H1 (cell line): ENCODE measurements at regions not wholly inside any gene's neighbourhood (a gene's known extent, or its start where the extent isn't known, plus 50 kb on each side); places are given as distances from the start of the nearest gene placed in this dataset.

Experiments used
- ATF2 ChIP-seq: IDR thresholded peaks from 2 replicates; pipeline ENCODE4 v1.6.1; 2012; ENCODE audit warnings: low read length, inconsistent platforms
- CHD2 ChIP-seq: IDR thresholded peaks from 2 replicates; pipeline ENCODE4 v1.6.1; 2012; ENCODE audit warnings: low read length, improper control_type of control experiment
- CTBP2 ChIP-seq: IDR thresholded peaks from 2 replicates; pipeline ENCODE4 v1.7.0; 2011; ENCODE audit warnings: borderline replicate concordance, mild to moderate bottlenecking, moderate library complexity, mixed read lengths, low read length; ENCODE audit not compliant: insufficient read depth, insufficient read length
- SAP30 ChIP-seq: fragments of 300-600 bp; sonication (generic); IDR thresholded peaks from 2 replicates; pipeline ENCODE4 v1.7.1; 2012; ENCODE audit warnings: low read length, moderate library complexity, mild to moderate bottlenecking, inconsistent platforms; ENCODE audit not compliant: insufficient read depth, insufficient replicate concordance
- SP1 ChIP-seq: IDR thresholded peaks from 2 replicates; pipeline ENCODE4 v1.6.1; 2011; ENCODE audit warnings: low read depth, low read length
- YY1 ChIP-seq: IDR thresholded peaks from 2 replicates; pipeline ENCODE4 v1.6.1; 2011; ENCODE audit warnings: low read depth, mild to moderate bottlenecking, low read length

- TF ChIP-seq ATF2, result no peak
- TF ChIP-seq SP1, result no peak
- no peak for TF ChIP-seq YY1
- no peak for TF ChIP-seq CTBP2
- no peak for TF ChIP-seq SAP30
- no peak for TF ChIP-seq CHD2
Observed at GRCh38 chr6:14610141-14610540, 492.6 kb downstream of the CD83 start (continued).
